Gastrocnemius medialis (tissue), 4 donors: ENCODE measurements at regions not wholly inside any gene's neighbourhood (a gene's known extent, or its start where the extent isn't known, plus 50 kb on each side); places are given as distances from the start of the nearest gene placed in this dataset.

Experiments used
- ATAC-seq, 2 donors: fragments of 150-250 bp; one replicate each; pipeline ENCODE4 v1.9.1; 2016
- DNase-seq, 2 donors: peaks; one replicate each; pipeline ENCODE4 v3.0.0-alpha.2; 2019
- H3K27ac ChIP-seq, 4 donors: fragments of 200-600 bp; sonication (generic); 1 replicate in 1 of 4; 2 replicates in 3 of 4; pipeline ENCODE4 v1.5.1; 2016 to 2018; ENCODE audit warnings: mild to moderate bottlenecking in 2 of 4, moderate library complexity in 1 of 4
- H3K27me3 ChIP-seq, 3 donors: fragments of 200-600 bp; sonication (generic) in 2 of 3; 1 replicate in 1 of 3; 2 replicates in 2 of 3; pipeline versions ENCODE4 v1.5.1 to v1.6.0; 2016 to 2019; ENCODE audit warnings: mild to moderate bottlenecking in 1 of 3, moderate library complexity in 1 of 3
- H3K36me3 ChIP-seq, 2 donors: fragments of 200-600 bp; sonication (generic) in 1 of 2; one replicate each; pipeline ENCODE4 v1.5.1; 2017 to 2018
- H3K4me1 ChIP-seq, 2 donors: fragments of 200-600 bp; sonication (generic) in 1 of 2; one replicate each; pipeline ENCODE4 v1.5.1; 2016 to 2017; ENCODE audit warnings: mild to moderate bottlenecking in 2 of 2
- H3K4me3 ChIP-seq, 4 donors: fragments of 200-600 bp; sonication (generic) in 3 of 4; 1 replicate in 1 of 4; 2 replicates in 3 of 4; pipeline ENCODE4 v1.5.1; 2016 to 2019; ENCODE audit warnings: mild to moderate bottlenecking in 2 of 4
- H3K9me3 ChIP-seq, 3 donors: fragments of 200-600 bp; sonication (generic) in 2 of 3; 1 replicate in 1 of 3; 2 replicates in 2 of 3; pipeline ENCODE4 v1.5.1; 2016 to 2019
- CTCF ChIP-seq, 5 experiments: fragments of 450-650 bp in 3 of 5; fragments of 200-600 bp in 2 of 5; sonication (generic) in 2 of 5; IDR thresholded peaks in 4 of 5; conservative IDR thresholded peaks in 1 of 5; 1 replicate in 4 of 5; 2 replicates in 1 of 5; pipeline ENCODE4 v1.5.1; 2016 to 2019; ENCODE audit warnings: antibody characterized with exemption in 5 of 5, mild to moderate bottlenecking in 3 of 5, moderate library complexity in 3 of 5
- POLR2A ChIP-seq, 2 donors: fragments of 450-650 bp; IDR thresholded peaks; one replicate each; pipeline ENCODE4 v1.6.1; 2017; ENCODE audit warnings: antibody characterized with exemption in 2 of 2, mild to moderate bottlenecking in 2 of 2, moderate library complexity in 2 of 2
- in situ Hi-C, 4 donors: fragments of 200-750 bp; cut with MboI; loops; one replicate each; pipeline versions ENCODE4 v1.15.0 to v1.8.0; 2017; ENCODE audit warnings: low sequenced_read_pairs in 4 of 4
- intact Hi-C: fragments of 100-400 bp; cut with DNase I; formaldehyde crosslinking; loops from one replicate; pipeline ENCODE4 v1.15.1; 2023; ENCODE audit warnings: low total_unique reads

GRCh38 chr11:109089144-109089543, 332.8 kb upstream of the C11orf87 start:
- Histone ChIP-seq H3K4me1 (no peaks in the 10 kb centered on the region), H3K27me3 (no peaks in the 10 kb centered on the region), H3K4me3 (no peak overlapping the region), H3K36me3 (no peaks in the 10 kb centered on the region), H3K9me3 (no peaks in the 10 kb centered on the region), H3K27ac (no peak overlapping the region)
- DNase-seq (no peak), ATAC-seq (no peak)
- in situ Hi-C loops (no loop called here), intact Hi-C loops (no loop called here)
- TF ChIP-seq CTCF (IDR thresholded peaks at IDR 0.05 in 4 of 5, conservative IDR thresholded peaks at IDR 0.05 in 1 of 5) = no peak
- TF ChIP-seq POLR2A (IDR thresholded peaks at IDR 0.05) = no peak

- no peaks in the 10 kb centered on the region for H3K4me1 ChIP-seq
- ATAC-seq (no peak), DNase-seq (no peak)
- TF ChIP-seq CTCF (IDR thresholded peaks at IDR 0.05 in 4 of 5, conservative IDR thresholded peaks at IDR 0.05 in 1 of 5) = no peak
- TF ChIP-seq POLR2A (IDR thresholded peaks at IDR 0.05) = no peak
- in situ Hi-C loops (no loop called here), intact Hi-C loops (no loop called here)
- no peak overlapping the region for H3K4me3 ChIP-seq
- no peak overlapping the region for H3K27ac ChIP-seq
- no peaks in the 10 kb centered on the region for H3K9me3 ChIP-seq
- no peaks in the 10 kb centered on the region for H3K36me3 ChIP-seq
- no peaks in the 10 kb centered on the region for H3K27me3 ChIP-seq
Observed at GRCh38 chr11:109093354-109093753, 328.6 kb upstream of the C11orf87 start.

- no peak overlapping the region for H3K27ac ChIP-seq
- H3K9me3 ChIP-seq = no peaks in the 10 kb centered on the region
- no peak for TF ChIP-seq CTCF (IDR thresholded peaks at IDR 0.05 in 4 of 5, conservative IDR thresholded peaks at IDR 0.05 in 1 of 5)
- TF ChIP-seq POLR2A (IDR thresholded peaks at IDR 0.05) = no peak
- H3K4me1 ChIP-seq = no peaks in the 10 kb centered on the region
- intact Hi-C loops (no loop called here), in situ Hi-C loops (no loop called here)
- H3K36me3 ChIP-seq = no peaks in the 10 kb centered on the region
- no peak for ATAC-seq
- no peak overlapping the region for H3K4me3 ChIP-seq
- no peaks in the 10 kb centered on the region for H3K27me3 ChIP-seq
- DNase-seq = no peak
Observed at GRCh38 chr11:109096266-109096665, 325.7 kb upstream of the C11orf87 start.

GRCh38 chr11:109106151-109106906, 315.7 kb upstream of the C11orf87 start:
- intact Hi-C loops = no loop called here
- no peak overlapping the region for H3K27ac ChIP-seq
- in situ Hi-C loops = no loop called here
- no peaks in the 10 kb centered on the region for H3K36me3 ChIP-seq
- no peaks in the 10 kb centered on the region for H3K27me3 ChIP-seq
- TF ChIP-seq CTCF (IDR thresholded peaks at IDR 0.05 in 4 of 5, conservative IDR thresholded peaks at IDR 0.05 in 1 of 5) = no peak
- no peak for TF ChIP-seq POLR2A (IDR thresholded peaks at IDR 0.05)
- no peak overlapping the region for H3K4me3 ChIP-seq
- H3K4me1 ChIP-seq = no peaks in the 10 kb centered on the region
- no peaks in the 10 kb centered on the region for H3K9me3 ChIP-seq
- DNase-seq = no peak
- ATAC-seq = no peak

GRCh38 chr11:109109150-109109549, 312.8 kb upstream of the C11orf87 start:
- TF ChIP-seq CTCF (IDR thresholded peaks at IDR 0.05 in 4 of 5, conservative IDR thresholded peaks at IDR 0.05 in 1 of 5) (no peak), POLR2A (IDR thresholded peaks at IDR 0.05) (no peak)
- no peak for DNase-seq
- H3K4me1 ChIP-seq = no peaks in the 10 kb centered on the region
- H3K36me3 ChIP-seq = no peaks in the 10 kb centered on the region
- no peaks in the 10 kb centered on the region for H3K27me3 ChIP-seq
- in situ Hi-C loops = no loop called here
- no peak for ATAC-seq
- intact Hi-C loops = no loop called here
- no peak overlapping the region for H3K4me3 ChIP-seq
- H3K9me3 ChIP-seq = no peaks in the 10 kb centered on the region
- no peak overlapping the region for H3K27ac ChIP-seq
